OCI-LY7 (cell line): ENCODE measurements at regions not wholly inside any gene's neighbourhood (a gene's known extent, or its start where the extent isn't known, plus 50 kb on each side); places are given as distances from the start of the nearest gene placed in this dataset.

Experiments used
- CTCF ChIP-seq: fragments of 200-600 bp; sonication (generic); conservative IDR thresholded peaks from 2 replicates; pipeline ENCODE4 v1.5.1; 2014; ENCODE audit warnings: mild to moderate bottlenecking, antibody characterized with exemption, low read length, moderate library complexity, mixed read lengths
- EZH2phosphoT487 ChIP-seq: fragments of 200-600 bp; sonication (generic); IDR thresholded peaks from 2 replicates; pipeline ENCODE4 v1.6.1; 2018; ENCODE audit warnings: low read depth, borderline replicate concordance, mild to moderate bottlenecking, mixed run types, antibody characterized with exemption, low read length, moderate library complexity, mixed read lengths

GRCh38 chr6:54588176-54588575 lies 258.4 kb upstream of the FAM83B start:
- TF ChIP-seq CTCF (no peak), EZH2phosphoT487 (no peak)
